GM21390 (cell line): ENCODE measurements at regions not wholly inside any gene's neighbourhood (a gene's known extent, or its start where the extent isn't known, plus 50 kb on each side); places are given as distances from the start of the nearest gene placed in this dataset.
A peak's percentile ranks its signal among the peaks of the same experiment; 100 is the strongest.
"Not testable (repeated sequence)": the region's sequence is repeated elsewhere in the genome, so short reads cannot be mapped to it uniquely, and the experiment has no call there.

Source experiments
- ATAC-seq: cut with Tn5 transposase; IDR thresholded peaks from one replicate; pipeline ENCODE4 v1.9.1; 2021; ENCODE audit not compliant: unreplicated experiment

GRCh38 chr10:90018819-90019218 lies 317.4 kb downstream of the KIF20B start:
- ATAC-seq: no peak

GRCh38 chr10:90020506-90020905 lies 319.1 kb downstream of the KIF20B start:
- ATAC-seq: no peak

- ATAC-seq: no peak
Measured at GRCh38 chr10:90023950-90024349, 322.6 kb downstream of the KIF20B start.

GRCh38 chr10:90028312-90028711 lies 326.9 kb downstream of the KIF20B start:
- no peak for ATAC-seq

- no peak for ATAC-seq
Measured at GRCh38 chr10:90031776-90032175, 330.4 kb downstream of the KIF20B start.

GRCh38 chr10:90032519-90032918 lies 331.1 kb downstream of the KIF20B start:
- no peak for ATAC-seq

GRCh38 chr10:90034862-90035261 lies 333.5 kb downstream of the KIF20B start:
- not testable (repeated sequence) for ATAC-seq

GRCh38 chr10:90041585-90041984 lies 340.2 kb downstream of the KIF20B start:
- no peak for ATAC-seq

- ATAC-seq: no peak
Measured at GRCh38 chr10:90042075-90042474, 340.7 kb downstream of the KIF20B start.

- ATAC-seq: peak; percentile 91
Measured at GRCh38 chr10:90047243-90047729, 345.9 kb downstream of the KIF20B start.

GRCh38 chr10:90051053-90051452 lies 349.7 kb downstream of the KIF20B start:
- no peak for ATAC-seq

GRCh38 chr10:90051474-90051873 lies 350.1 kb downstream of the KIF20B start:
- ATAC-seq: no peak

GRCh38 chr10:90062786-90063185 lies 361.4 kb downstream of the KIF20B start:
- ATAC-seq: no peak

- no peak for ATAC-seq
Measured at GRCh38 chr10:90064295-90064694, 362.9 kb downstream of the KIF20B start.

- no peak for ATAC-seq
Measured at GRCh38 chr10:90066435-90066834, 365.0 kb downstream of the KIF20B start.

GRCh38 chr10:90075995-90076394 lies 374.6 kb downstream of the KIF20B start:
- no peak for ATAC-seq

- no peak for ATAC-seq
Measured at GRCh38 chr10:90079819-90080218, 378.4 kb downstream of the KIF20B start.

GRCh38 chr10:90086606-90087190 lies 385.3 kb downstream of the KIF20B start:
- not testable (repeated sequence) for ATAC-seq

- peak; percentile 99 for ATAC-seq
Measured at GRCh38 chr10:90087197-90088023, 386.0 kb downstream of the KIF20B start.

GRCh38 chr10:90088024-90088317 lies 386.6 kb downstream of the KIF20B start:
- no peak for ATAC-seq

GRCh38 chr10:90089719-90090118 lies 388.3 kb downstream of the KIF20B start:
- ATAC-seq: no peak

- ATAC-seq: no peak
Measured at GRCh38 chr10:90096196-90096595, 394.8 kb downstream of the KIF20B start.

- not testable (repeated sequence) for ATAC-seq
Measured at GRCh38 chr10:90107581-90107980, 406.2 kb downstream of the KIF20B start.
